ENCODE measurements at regions not wholly inside any gene's neighbourhood (a gene's known extent, or its start where the extent isn't known, plus 50 kb on each side); places are given as distances from the start of the nearest gene placed in this dataset.
"Not testable (repeated sequence)": the region's sequence is repeated elsewhere in the genome, so short reads cannot be mapped to it uniquely, and the experiment has no call there.

DNA sequence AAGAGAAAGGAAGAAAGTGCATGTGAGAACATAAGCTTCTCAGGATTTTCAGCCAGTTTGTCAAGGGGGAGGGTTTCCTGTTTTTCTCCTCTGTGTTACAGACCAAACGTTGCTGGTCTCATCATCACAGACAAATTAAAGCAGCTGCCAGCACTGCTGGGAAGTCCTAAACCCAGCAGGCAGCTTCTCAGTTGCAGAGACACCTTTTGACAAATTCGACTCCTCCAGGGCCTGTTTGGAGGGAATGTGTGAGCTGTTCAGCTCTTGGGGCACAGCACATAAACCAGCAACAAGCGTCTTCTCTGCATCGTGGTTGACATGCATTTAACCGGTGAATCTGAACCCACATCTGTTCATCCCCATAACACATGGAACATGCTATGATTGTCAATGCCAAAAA lies 454.6 kb upstream of the RUNX1 start:
- 38 to 43% methylated on average over 4 to 5 of the region's 5 CpGs for WGBS, 2 donors
- H3K36me3 ChIP-seq = no peaks in the 10 kb centered on the region
- intact Hi-C loops (cut with DNase I) = no loop called here
- DNase-seq = no peak
- no peaks in the 10 kb centered on the region for H3K27me3 ChIP-seq
- H3K9me3 ChIP-seq = no peaks in the 10 kb centered on the region
- no peak overlapping the region for H3K27ac ChIP-seq
- no peaks in the 10 kb centered on the region for H3K4me1 ChIP-seq
- H3K4me3 ChIP-seq (replicated peaks in 1 of 3) = no peak overlapping the region
- TF ChIP-seq CTCF (IDR thresholded peaks at IDR 0.05) (no peak), POLR2A (IDR thresholded peaks at IDR 0.05) (no peak)

DNA sequence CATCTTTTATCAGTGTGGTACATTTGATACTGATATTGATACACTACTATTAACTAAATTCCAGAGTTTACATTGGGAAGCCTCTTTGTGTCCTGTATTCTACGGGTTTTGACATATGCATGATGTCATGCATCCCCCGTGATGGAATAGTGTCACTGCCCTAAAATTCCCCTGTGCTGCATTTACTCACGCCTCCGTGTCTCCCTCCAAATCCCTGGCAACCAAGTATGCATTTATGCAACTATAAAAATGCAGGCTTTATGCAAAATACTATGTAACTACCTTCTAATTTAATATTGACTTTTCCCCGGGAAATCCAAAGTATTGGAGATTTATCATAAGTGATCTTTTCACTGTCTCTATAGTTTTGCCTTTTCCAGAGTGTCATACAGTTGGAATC lies 453.7 kb upstream of the RUNX1 start:
- Histone ChIP-seq H3K4me1 (no peaks in the 10 kb centered on the region), H3K4me3 (replicated peaks in 1 of 3) (no peak overlapping the region), H3K9me3 (no peaks in the 10 kb centered on the region), H3K36me3 (no peaks in the 10 kb centered on the region), H3K27me3 (no peaks in the 10 kb centered on the region), H3K27ac (no peak overlapping the region)
- no peak for TF ChIP-seq POLR2A (IDR thresholded peaks at IDR 0.05)
- TF ChIP-seq CTCF (IDR thresholded peaks at IDR 0.05) = no peak
- 61 to 62% methylated on average over 5 of the region's 5 CpGs for WGBS, 2 donors
- intact Hi-C loops (cut with DNase I) = no loop called here
- no peak for DNase-seq

GRCh38 chr21:35497522-35497921 lies 448.4 kb upstream of the RUNX1 start:
- H3K9me3 ChIP-seq; H3K36me3 ChIP-seq; H3K27me3 ChIP-seq; DNase-seq; H3K27ac ChIP-seq; H3K4me1 ChIP-seq; H3K4me3 ChIP-seq (replicated peaks in 1 of 3); intact Hi-C loops (cut with DNase I): not testable (repeated sequence)
- WGBS, 2 donors = 92 to 93% methylated on average over 2 to 3 of the region's 7 CpGs

DNA sequence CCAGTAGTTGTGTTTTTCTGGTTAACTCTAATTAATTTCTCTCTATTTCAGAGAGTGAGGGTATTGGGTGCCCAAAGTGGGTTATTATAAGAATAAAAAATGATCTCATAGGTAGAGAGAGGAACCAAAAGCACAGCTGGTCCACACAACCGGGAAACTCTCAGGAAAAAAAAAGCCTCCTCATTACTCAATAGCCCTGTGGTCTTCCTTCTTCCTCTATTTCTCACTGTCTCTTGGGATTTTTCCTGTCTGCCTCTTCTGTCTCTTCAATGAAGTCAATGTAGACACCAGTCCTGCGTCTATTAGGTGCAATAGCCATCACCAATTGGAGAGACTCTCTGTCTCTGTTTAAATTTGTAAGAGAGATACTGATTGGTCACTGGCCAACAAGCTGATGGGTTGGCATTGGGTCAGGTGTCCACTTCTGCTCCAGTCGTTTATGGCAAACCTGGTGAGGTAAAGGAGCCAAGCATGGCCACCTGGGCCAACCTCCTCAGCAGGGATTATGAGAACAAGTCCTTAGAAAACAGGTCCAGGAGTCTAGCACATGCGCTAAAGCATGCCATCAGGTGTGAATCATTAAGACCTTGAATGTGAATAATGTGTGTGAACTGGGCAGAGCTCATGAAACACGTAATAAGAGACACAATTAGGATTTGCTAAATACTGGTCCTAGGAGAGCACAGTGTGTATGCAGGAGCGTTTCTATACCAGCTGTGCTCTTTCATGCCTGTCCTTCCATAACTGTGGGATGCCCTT lies 443.0 kb upstream of the RUNX1 start:
- H3K4me3 ChIP-seq (replicated peaks in 1 of 3) = no peak overlapping the region
- no peaks in the 10 kb centered on the region for H3K36me3 ChIP-seq
- no peak overlapping the region for H3K27ac ChIP-seq
- no peaks in the 10 kb centered on the region for H3K4me1 ChIP-seq
- TF ChIP-seq CTCF (IDR thresholded peaks at IDR 0.05) = no peak
- TF ChIP-seq POLR2A (IDR thresholded peaks at IDR 0.05) = no peak
- WGBS, 2 donors = 78 to 85% methylated on average over 6 of the region's 6 CpGs
- H3K27me3 ChIP-seq = no peaks in the 10 kb centered on the region
- DNase-seq = no peak
- intact Hi-C loops (cut with DNase I) = no loop called here
- H3K9me3 ChIP-seq = no peaks in the 10 kb centered on the region

DNA sequence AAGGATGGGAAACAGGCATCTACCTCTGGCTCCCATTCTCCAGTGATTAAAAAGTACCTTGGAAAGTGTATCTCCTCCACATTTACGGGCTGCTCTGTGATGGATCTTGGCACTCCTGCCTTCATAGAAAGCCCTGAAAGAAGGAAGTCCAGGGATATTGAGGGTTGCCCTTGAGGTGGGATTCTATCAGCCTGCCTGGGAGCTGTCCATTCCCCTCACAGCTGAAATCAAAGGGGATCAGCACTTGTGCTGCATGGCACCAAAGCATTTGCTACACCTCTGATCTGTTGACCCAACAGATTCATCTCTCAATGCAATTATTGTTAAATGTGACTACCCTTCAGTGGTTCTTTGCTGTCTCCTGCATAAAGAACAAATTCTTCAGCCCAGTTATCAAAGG lies 442.0 kb upstream of the RUNX1 start:
- intact Hi-C loops (cut with DNase I) = no loop called here

More for the DNA sequence above, 442.0 kb upstream of the RUNX1 start:
- H3K4me3 ChIP-seq (replicated peaks in 1 of 3) = no peak overlapping the region
- WGBS, 2 donors = 57 to 81% methylated on average over 1 of the region's 1 CpG
- DNase-seq = no peak
- no peaks in the 10 kb centered on the region for H3K4me1 ChIP-seq
- H3K9me3 ChIP-seq = no peaks in the 10 kb centered on the region
- no peaks in the 10 kb centered on the region for H3K27me3 ChIP-seq
- no peak overlapping the region for H3K27ac ChIP-seq
- no peaks in the 10 kb centered on the region for H3K36me3 ChIP-seq
- no peak for TF ChIP-seq CTCF (IDR thresholded peaks at IDR 0.05)
- no peak for TF ChIP-seq POLR2A (IDR thresholded peaks at IDR 0.05)

All from thyroid gland (tissue), 4 donors.